HEK293T (cell line): ENCODE measurements at regions not wholly inside any gene's neighbourhood (a gene's known extent, or its start where the extent isn't known, plus 50 kb on each side); places are given as distances from the start of the nearest gene placed in this dataset.

Source experiments
- BHLHE40 ChIP-seq: fragments of 450-650 bp; IDR thresholded peaks from 2 replicates; pipeline ENCODE4 v1.6.1; 2016; ENCODE audit warnings: mild to moderate bottlenecking, moderate library complexity, borderline replicate concordance
- CTBP1 ChIP-seq: fragments of 450-650 bp; IDR thresholded peaks from 2 replicates; pipeline ENCODE4 v1.6.1; 2016; ENCODE audit warnings: borderline replicate concordance
- ELF4 ChIP-seq: fragments of 450-650 bp; IDR thresholded peaks from 2 replicates; pipeline ENCODE4 v1.6.1; 2017; ENCODE audit warnings: antibody characterized with exemption
- FOXK2 ChIP-seq: fragments of 450-650 bp; IDR thresholded peaks from 2 replicates; pipeline ENCODE4 v1.6.1; 2016; ENCODE audit warnings: mild to moderate bottlenecking
- FOXM1 ChIP-seq: fragments of 450-650 bp; IDR thresholded peaks from 2 replicates; pipeline ENCODE4 v1.6.1; 2017; ENCODE audit warnings: mild to moderate bottlenecking, borderline replicate concordance
- LEF1 ChIP-seq: fragments of 450-650 bp; IDR thresholded peaks from 2 replicates; pipeline ENCODE4 v1.6.1; 2017; ENCODE audit warnings: mild to moderate bottlenecking, borderline replicate concordance
- NFRKB ChIP-seq: fragments of 450-650 bp; IDR thresholded peaks from 2 replicates; pipeline ENCODE4 v1.6.1; 2016; ENCODE audit warnings: mild to moderate bottlenecking, moderate library complexity
- SP1 ChIP-seq: fragments of 450-650 bp; IDR thresholded peaks from 2 replicates; pipeline ENCODE4 v1.6.1; 2017
- SUZ12 ChIP-seq: fragments of 450-650 bp; IDR thresholded peaks from 2 replicates; pipeline ENCODE4 v1.6.1; 2016; ENCODE audit warnings: mild to moderate bottlenecking
- TARDBP ChIP-seq: fragments of 450-650 bp; IDR thresholded peaks from 2 replicates; pipeline ENCODE4 v1.6.1; 2016
- TF ChIP-seq, protein P1 (sequence below): fragments of 450-650 bp; IDR thresholded peaks from 2 replicates; pipeline ENCODE4 v1.6.1; 2016

DNA sequence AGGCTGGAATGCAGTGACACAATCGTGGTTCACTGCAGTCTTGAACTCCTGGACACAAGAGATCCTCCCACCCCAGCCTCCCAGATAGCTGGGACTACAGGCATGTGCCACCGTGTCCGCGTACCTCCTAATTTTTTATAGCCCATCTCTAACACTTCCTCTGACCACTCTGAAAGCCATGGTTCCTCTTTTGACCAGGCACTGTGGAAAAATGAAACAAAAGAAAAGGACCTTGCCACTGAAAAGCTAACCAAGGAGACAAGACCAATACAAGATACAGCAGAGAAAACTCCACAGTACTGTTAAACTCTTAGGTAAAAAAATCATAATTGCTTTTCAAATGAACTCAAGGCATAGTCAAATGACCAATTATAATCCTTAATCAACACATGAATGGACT lies 233.3 kb downstream of the NEDD1 start:
- TF ChIP-seq, protein P1, sequence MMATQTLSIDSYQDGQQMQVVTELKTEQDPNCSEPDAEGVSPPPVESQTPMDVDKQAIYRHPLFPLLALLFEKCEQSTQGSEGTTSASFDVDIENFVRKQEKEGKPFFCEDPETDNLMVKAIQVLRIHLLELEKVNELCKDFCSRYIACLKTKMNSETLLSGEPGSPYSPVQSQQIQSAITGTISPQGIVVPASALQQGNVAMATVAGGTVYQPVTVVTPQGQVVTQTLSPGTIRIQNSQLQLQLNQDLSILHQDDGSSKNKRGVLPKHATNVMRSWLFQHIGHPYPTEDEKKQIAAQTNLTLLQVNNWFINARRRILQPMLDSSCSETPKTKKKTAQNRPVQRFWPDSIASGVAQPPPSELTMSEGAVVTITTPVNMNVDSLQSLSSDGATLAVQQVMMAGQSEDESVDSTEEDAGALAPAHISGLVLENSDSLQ: no peak
- TF ChIP-seq CTBP1 (no peak), TARDBP (no peak), FOXK2 (no peak), LEF1 (no peak), BHLHE40 (no peak), SP1 (no peak), FOXM1 (no peak), NFRKB (no peak), SUZ12 (no peak), ELF4 (no peak)
